ENCODE measurements at regions not wholly inside any gene's neighbourhood (a gene's known extent, or its start where the extent isn't known, plus 50 kb on each side); places are given as distances from the start of the nearest gene placed in this dataset.

GRCh38 chr16:6672507-6672906 lies 660.1 kb upstream of the RBFOX1 start:
- Mint-ChIP-seq H3K36me3 (no peaks in the 10 kb centered on the region), H3K4me3 (no peak overlapping the region), H3K4me1 (ENCODE audit: unreplicated experiment) (no peaks in the 10 kb centered on the region), H3K9me3 (no peaks in the 10 kb centered on the region), H3K27ac (no peak overlapping the region), H3K27me3 (peaks cover 5% of the 10 kb centered on the region)
- TF ChIP-seq CTCF (conservative IDR thresholded peaks at IDR 0.05), result no peak
- no peak for DNase-seq (ENCODE audit: extremely low spot score, unreplicated experiment)

GRCh38 chr16:6667393-6667792 lies 665.3 kb upstream of the RBFOX1 start:
- H3K27ac Mint-ChIP-seq, result no peak overlapping the region
- no peaks in the 10 kb centered on the region for H3K9me3 Mint-ChIP-seq
- H3K27me3 Mint-ChIP-seq, result peaks cover 22% of the 10 kb centered on the region
- H3K4me3 Mint-ChIP-seq, result no peak overlapping the region
- H3K36me3 Mint-ChIP-seq, result no peaks in the 10 kb centered on the region
- TF ChIP-seq CTCF (conservative IDR thresholded peaks at IDR 0.05), result no peak
- no peak for DNase-seq (ENCODE audit: extremely low spot score, unreplicated experiment)
- no peaks in the 10 kb centered on the region for H3K4me1 Mint-ChIP-seq (ENCODE audit: unreplicated experiment)

- no peak overlapping the region for H3K4me3 Mint-ChIP-seq
- H3K4me1 Mint-ChIP-seq (ENCODE audit: unreplicated experiment), result no peaks in the 10 kb centered on the region
- DNase-seq (ENCODE audit: extremely low spot score, unreplicated experiment), result no peak
- no peaks in the 10 kb centered on the region for H3K36me3 Mint-ChIP-seq
- H3K27me3 Mint-ChIP-seq, result peaks cover 25% of the 10 kb centered on the region
- no peak overlapping the region for H3K27ac Mint-ChIP-seq
- no peak for TF ChIP-seq CTCF (conservative IDR thresholded peaks at IDR 0.05)
- no peaks in the 10 kb centered on the region for H3K9me3 Mint-ChIP-seq
Measured at GRCh38 chr16:6665126-6665525, 667.5 kb upstream of the RBFOX1 start.

GRCh38 chr16:6663668-6664067 lies 669.0 kb upstream of the RBFOX1 start:
- H3K9me3 Mint-ChIP-seq, result no peaks in the 10 kb centered on the region
- peaks cover 25% of the 10 kb centered on the region for H3K27me3 Mint-ChIP-seq
- no peaks in the 10 kb centered on the region for H3K36me3 Mint-ChIP-seq

GRCh38 chr16:6656760-6657159 lies 675.9 kb upstream of the RBFOX1 start:
- TF ChIP-seq CTCF (conservative IDR thresholded peaks at IDR 0.05), result no peak
- no peak overlapping the region for H3K27ac Mint-ChIP-seq
- H3K27me3 Mint-ChIP-seq, result peaks cover 21% of the 10 kb centered on the region

More at GRCh38 chr16:6663668-6664067, 669.0 kb upstream of the RBFOX1 start:
- no peak for TF ChIP-seq CTCF (conservative IDR thresholded peaks at IDR 0.05)
- Mint-ChIP-seq H3K27ac (no peak overlapping the region), H3K4me1 (ENCODE audit: unreplicated experiment) (no peaks in the 10 kb centered on the region), H3K4me3 (no peak overlapping the region)
- DNase-seq (ENCODE audit: extremely low spot score, unreplicated experiment), result no peak

GRCh38 chr16:6646891-6647290 lies 685.8 kb upstream of the RBFOX1 start:
- H3K27me3 Mint-ChIP-seq, result peaks cover 53% of the 10 kb centered on the region

More at GRCh38 chr16:6656760-6657159, 675.9 kb upstream of the RBFOX1 start:
- Mint-ChIP-seq H3K4me1 (ENCODE audit: unreplicated experiment) (no peaks in the 10 kb centered on the region), H3K4me3 (no peak overlapping the region), H3K9me3 (no peaks in the 10 kb centered on the region), H3K36me3 (no peaks in the 10 kb centered on the region)
- DNase-seq (ENCODE audit: extremely low spot score, unreplicated experiment), result no peak

More at GRCh38 chr16:6646891-6647290, 685.8 kb upstream of the RBFOX1 start:
- Mint-ChIP-seq H3K9me3 (peaks cover 4% of the 10 kb centered on the region), H3K4me3 (no peak overlapping the region), H3K36me3 (no peaks in the 10 kb centered on the region), H3K4me1 (ENCODE audit: unreplicated experiment) (no peaks in the 10 kb centered on the region), H3K27ac (no peak overlapping the region)
- no peak for TF ChIP-seq CTCF (conservative IDR thresholded peaks at IDR 0.05)
- DNase-seq (ENCODE audit: extremely low spot score, unreplicated experiment), result no peak
